HG02610 (cell line): ENCODE measurements at regions not wholly inside any gene's neighbourhood (a gene's known extent, or its start where the extent isn't known, plus 50 kb on each side); places are given as distances from the start of the nearest gene placed in this dataset.

ENCODE experiments used
- ATAC-seq: cut with Tn5 transposase; IDR thresholded peaks from one replicate; pipeline ENCODE4 v1.9.1; 2021; ENCODE audit warnings: mild to moderate bottlenecking, moderate library complexity; ENCODE audit not compliant: unreplicated experiment

GRCh38 chr4:125140966-125141495 lies 173.7 kb upstream of the FAT4 start:
- ATAC-seq: no peak

GRCh38 chr4:125135652-125136051 lies 179.1 kb upstream of the FAT4 start:
- ATAC-seq: no peak

- no peak for ATAC-seq
Measured at GRCh38 chr4:125132729-125133128, 182.0 kb upstream of the FAT4 start.

- no peak for ATAC-seq
Measured at GRCh38 chr4:125131891-125132680, 182.7 kb upstream of the FAT4 start.

- no peak for ATAC-seq
Measured at GRCh38 chr4:125125276-125125675, 189.5 kb upstream of the FAT4 start.

- ATAC-seq: no peak
Measured at GRCh38 chr4:125123570-125124109, 191.1 kb upstream of the FAT4 start.

- ATAC-seq: no peak
Measured at GRCh38 chr4:125121581-125121980, 193.2 kb upstream of the FAT4 start.

- no peak for ATAC-seq
Measured at GRCh38 chr4:125116431-125116830, 198.3 kb upstream of the FAT4 start.

- no peak for ATAC-seq
Measured at GRCh38 chr4:125115941-125116340, 198.8 kb upstream of the FAT4 start.

GRCh38 chr4:125115476-125115875 lies 199.3 kb upstream of the FAT4 start:
- ATAC-seq: no peak

- no peak for ATAC-seq
Measured at GRCh38 chr4:125112536-125112935, 202.2 kb upstream of the FAT4 start.

- ATAC-seq: no peak
Measured at GRCh38 chr4:125111323-125111722, 203.4 kb upstream of the FAT4 start.

GRCh38 chr4:125105561-125105960 lies 209.2 kb upstream of the FAT4 start:
- ATAC-seq: no peak

- ATAC-seq: no peak
Measured at GRCh38 chr4:125104616-125105015, 210.1 kb upstream of the FAT4 start.

- ATAC-seq: no peak
Measured at GRCh38 chr4:125101719-125102118, 213.0 kb upstream of the FAT4 start.

- no peak for ATAC-seq
Measured at GRCh38 chr4:125097729-125098128, 217.0 kb upstream of the FAT4 start.

GRCh38 chr4:125096662-125097061 lies 218.1 kb upstream of the FAT4 start:
- no peak for ATAC-seq

- no peak for ATAC-seq
Measured at GRCh38 chr4:125091541-125091940, 223.2 kb upstream of the FAT4 start.

GRCh38 chr4:125091101-125091500 lies 223.7 kb upstream of the FAT4 start:
- ATAC-seq: no peak

GRCh38 chr4:125084608-125085007 lies 230.1 kb upstream of the FAT4 start:
- ATAC-seq: no peak

- ATAC-seq: no peak
Measured at GRCh38 chr4:125082729-125083417, 231.9 kb upstream of the FAT4 start.

- ATAC-seq: no peak
Measured at GRCh38 chr4:125072269-125072668, 242.5 kb upstream of the FAT4 start.
